Peyer's patch (tissue), 4 donors: ENCODE measurements at regions not wholly inside any gene's neighbourhood (a gene's known extent, or its start where the extent isn't known, plus 50 kb on each side); places are given as distances from the start of the nearest gene placed in this dataset.

Source experiments
- DNase-seq, 3 donors: peaks; one replicate each; pipeline ENCODE4 v3.0.0-alpha.2; 2017 to 2019
- H3K27ac ChIP-seq, 4 donors: fragments of 200-600 bp; sonication (generic); one replicate each; pipeline ENCODE4 v1.5.1; 2016 to 2019
- H3K27me3 ChIP-seq, 2 donors: fragments of 200-600 bp; sonication (generic); one replicate each; pipeline ENCODE4 v1.5.1; 2019
- H3K36me3 ChIP-seq, 3 donors: fragments of 200-600 bp; sonication (generic); one replicate each; pipeline ENCODE4 v1.5.1; 2016 to 2019
- H3K4me1 ChIP-seq, 4 donors: fragments of 200-600 bp; sonication (generic); one replicate each; pipeline ENCODE4 v1.5.1; 2016 to 2019
- H3K4me3 ChIP-seq, 4 donors: fragments of 200-600 bp; sonication (generic); 1 replicate in 3 of 4; 2 replicates in 1 of 4; pipeline ENCODE4 v1.5.1; 2016 to 2019; ENCODE audit warnings: mild to moderate bottlenecking in 1 of 4
- H3K9me3 ChIP-seq, 4 donors: fragments of 200-600 bp; sonication (generic); one replicate each; pipeline ENCODE4 v1.5.1; 2016 to 2019; ENCODE audit warnings: mild to moderate bottlenecking in 1 of 4
- CTCF ChIP-seq, 6 experiments: fragments of 450-650 bp in 4 of 6; fragments of 200-600 bp in 2 of 6; sonication (generic) in 1 of 6; IDR thresholded peaks; one replicate each; pipeline ENCODE4 v1.5.1; 2017 to 2019; ENCODE audit warnings: antibody characterized with exemption in 6 of 6, mild to moderate bottlenecking in 3 of 6, moderate library complexity in 1 of 6
- POLR2A ChIP-seq, 2 donors: fragments of 450-650 bp; IDR thresholded peaks; one replicate each; pipeline ENCODE4 v1.5.1; 2017; ENCODE audit warnings: antibody characterized with exemption in 2 of 2, mild to moderate bottlenecking in 2 of 2, moderate library complexity in 2 of 2

DNA sequence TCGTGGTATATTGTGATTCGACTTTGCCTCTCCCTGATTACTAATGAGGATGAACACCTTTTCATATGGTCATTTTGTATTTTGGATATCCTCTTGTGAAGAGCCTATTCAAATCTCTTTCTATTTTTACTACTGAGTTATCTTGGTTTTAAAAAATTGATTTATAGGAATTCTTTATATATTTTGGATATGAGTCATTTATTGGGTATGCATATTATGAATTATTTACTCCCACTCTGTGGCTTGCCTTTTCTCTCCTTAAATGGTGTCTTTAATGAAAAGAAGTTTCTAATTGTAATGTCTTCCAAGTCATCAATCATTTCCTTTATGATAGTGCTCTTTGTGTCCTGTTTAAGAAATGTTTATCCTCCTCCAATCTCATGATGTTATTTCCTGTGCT lies 191.5 kb upstream of the DPH6 start:
- H3K27ac ChIP-seq = no peak overlapping the region
- DNase-seq = no peak
- H3K36me3 ChIP-seq = no peaks in the 10 kb centered on the region
- no peak overlapping the region for H3K4me3 ChIP-seq
- no peaks in the 10 kb centered on the region for H3K4me1 ChIP-seq
- TF ChIP-seq CTCF (IDR thresholded peaks at IDR 0.05) (no peak), POLR2A (IDR thresholded peaks at IDR 0.05) (no peak)
- H3K9me3 ChIP-seq = no peaks in the 10 kb centered on the region
- no peaks in the 10 kb centered on the region for H3K27me3 ChIP-seq

- Histone ChIP-seq H3K27ac (no peak overlapping the region), H3K4me1 (no peaks in the 10 kb centered on the region), H3K4me3 (no peak overlapping the region), H3K36me3 (no peaks in the 10 kb centered on the region), H3K27me3 (no peaks in the 10 kb centered on the region), H3K9me3 (no peaks in the 10 kb centered on the region)
- no peak for TF ChIP-seq CTCF (IDR thresholded peaks at IDR 0.05)
- TF ChIP-seq POLR2A (IDR thresholded peaks at IDR 0.05) = no peak
- DNase-seq = no peak
Observed at GRCh38 chr15:35738370-35738769, 192.4 kb upstream of the DPH6 start.

GRCh38 chr15:35740761-35741160 lies 194.8 kb upstream of the DPH6 start:
- H3K9me3 ChIP-seq = no peaks in the 10 kb centered on the region
- H3K4me3 ChIP-seq = no peak overlapping the region
- no peaks in the 10 kb centered on the region for H3K4me1 ChIP-seq
- no peaks in the 10 kb centered on the region for H3K27me3 ChIP-seq
- H3K36me3 ChIP-seq = no peaks in the 10 kb centered on the region
- H3K27ac ChIP-seq = no peak overlapping the region
- TF ChIP-seq CTCF (IDR thresholded peaks at IDR 0.05) (no peak), POLR2A (IDR thresholded peaks at IDR 0.05) (no peak)
- DNase-seq = no peak

DNA sequence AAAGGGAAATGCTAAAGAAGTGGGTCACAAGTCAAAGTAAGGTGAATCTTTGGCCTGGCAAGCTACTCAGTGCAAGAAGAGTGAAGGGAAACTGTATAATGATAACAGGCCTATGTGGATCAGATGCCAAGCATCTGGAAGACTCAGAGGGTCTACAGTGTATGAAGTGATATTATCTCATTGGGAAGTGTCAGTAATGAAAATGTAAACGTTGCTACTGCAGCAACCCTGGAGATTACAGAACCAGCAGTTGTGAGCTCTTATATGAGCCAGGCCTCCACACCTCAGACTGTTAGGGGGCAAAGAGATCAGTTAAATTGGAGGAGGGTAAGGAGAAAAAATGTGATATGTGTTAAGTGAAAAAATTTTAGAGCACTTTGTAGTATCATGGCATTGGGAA lies 195.4 kb upstream of the DPH6 start:
- TF ChIP-seq CTCF (IDR thresholded peaks at IDR 0.05) (no peak), POLR2A (IDR thresholded peaks at IDR 0.05) (no peak)
- DNase-seq = no peak
- Histone ChIP-seq H3K9me3 (no peaks in the 10 kb centered on the region), H3K4me3 (no peak overlapping the region), H3K27ac (no peak overlapping the region), H3K4me1 (no peaks in the 10 kb centered on the region), H3K27me3 (no peaks in the 10 kb centered on the region), H3K36me3 (no peaks in the 10 kb centered on the region)

DNA sequence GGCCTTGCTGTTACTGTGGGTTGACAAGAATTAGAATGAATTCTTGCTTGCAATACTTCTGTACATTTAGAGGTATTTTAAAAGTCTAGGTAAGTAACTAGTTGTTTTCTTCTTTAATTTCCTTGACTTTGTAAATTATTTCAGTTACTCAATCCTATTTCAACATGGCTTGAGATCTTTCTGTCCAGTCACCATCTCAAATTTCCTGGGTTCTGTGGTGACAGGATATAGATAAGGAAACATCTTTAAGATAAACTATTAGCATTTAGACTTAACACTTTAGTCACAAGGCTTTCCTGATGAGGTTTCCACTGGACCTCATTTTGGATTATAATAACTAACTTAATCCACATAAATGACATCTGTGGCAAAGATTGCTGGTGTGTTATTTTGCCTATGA lies 195.9 kb upstream of the DPH6 start:
- Histone ChIP-seq H3K27me3 (no peaks in the 10 kb centered on the region), H3K27ac (no peak overlapping the region), H3K4me3 (no peak overlapping the region), H3K4me1 (no peaks in the 10 kb centered on the region), H3K36me3 (no peaks in the 10 kb centered on the region), H3K9me3 (no peaks in the 10 kb centered on the region)
- no peak for TF ChIP-seq POLR2A (IDR thresholded peaks at IDR 0.05)
- TF ChIP-seq CTCF (IDR thresholded peaks at IDR 0.05) = no peak
- no peak for DNase-seq

DNA sequence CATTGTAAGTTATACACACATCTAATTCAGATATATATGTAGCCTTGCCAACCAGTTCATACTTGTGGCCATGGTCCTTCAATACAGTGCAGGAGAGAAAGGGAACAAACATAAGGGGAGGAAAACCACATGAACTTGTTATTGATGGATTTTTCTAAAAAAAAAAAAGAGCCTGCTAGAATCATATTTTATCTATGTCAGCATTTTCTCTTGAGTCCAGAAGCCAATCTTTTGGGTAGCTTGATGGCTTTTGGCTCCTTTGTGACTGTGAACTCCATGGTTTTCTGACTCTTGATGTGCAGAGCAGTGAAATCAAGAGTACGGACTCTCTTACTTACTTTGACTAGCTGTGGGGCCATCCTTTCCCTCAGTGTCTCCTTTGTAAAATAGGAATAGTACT lies 197.4 kb upstream of the DPH6 start:
- Histone ChIP-seq H3K36me3 (no peaks in the 10 kb centered on the region), H3K27ac (no peak overlapping the region), H3K4me1 (no peaks in the 10 kb centered on the region), H3K27me3 (no peaks in the 10 kb centered on the region), H3K4me3 (no peak overlapping the region), H3K9me3 (no peaks in the 10 kb centered on the region)
- TF ChIP-seq POLR2A (IDR thresholded peaks at IDR 0.05) = no peak
- TF ChIP-seq CTCF (IDR thresholded peaks at IDR 0.05) = no peak
- no peak for DNase-seq
